Ishikawa (cell line): ENCODE measurements at regions not wholly inside any gene's neighbourhood (a gene's known extent, or its start where the extent isn't known, plus 50 kb on each side); places are given as distances from the start of the nearest gene placed in this dataset.

Experiments used
- CEBPB ChIP-seq: IDR thresholded peaks from 2 replicates; pipeline ENCODE4 v1.6.1; 2012
- CREB1 ChIP-seq: IDR thresholded peaks from 2 replicates; pipeline ENCODE4 v1.6.1; 2012; ENCODE audit warnings: low read depth
- EGR1 ChIP-seq: IDR thresholded peaks from 2 replicates; pipeline ENCODE4 v1.6.1; 2012
- EP300 ChIP-seq: IDR thresholded peaks from 2 replicates; pipeline ENCODE4 v1.6.1; 2012; ENCODE audit warnings: borderline replicate concordance
- FOXM1 ChIP-seq: IDR thresholded peaks from 2 replicates; pipeline ENCODE4 v1.6.1; 2012; ENCODE audit warnings: low read depth, borderline replicate concordance
- NFIC ChIP-seq: IDR thresholded peaks from 2 replicates; pipeline ENCODE4 v1.6.1; 2012
- RAD21 ChIP-seq: IDR thresholded peaks from 2 replicates; pipeline ENCODE4 v1.6.1; 2012; ENCODE audit warnings: low read depth
- TAF1 ChIP-seq: IDR thresholded peaks from 2 replicates; pipeline ENCODE4 v1.6.1; 2012; ENCODE audit warnings: low read depth, mild to moderate bottlenecking
- TCF12 ChIP-seq: IDR thresholded peaks from 2 replicates; pipeline ENCODE4 v1.6.1; 2012; ENCODE audit warnings: low read depth
- TEAD4 ChIP-seq: IDR thresholded peaks from 2 replicates; pipeline ENCODE4 v1.6.1; 2012
- YY1 ChIP-seq: IDR thresholded peaks from 2 replicates; pipeline ENCODE4 v1.6.1; 2012; ENCODE audit warnings: low read depth
- ZBTB7A ChIP-seq: IDR thresholded peaks from 2 replicates; pipeline ENCODE4 v1.6.1; 2012; ENCODE audit warnings: low read depth
- TF ChIP-seq, protein P1 (sequence below): IDR thresholded peaks from 2 replicates; pipeline ENCODE4 v1.6.1; 2012; ENCODE audit warnings: low read depth, mild to moderate bottlenecking
- TF ChIP-seq, protein P2 (sequence below): IDR thresholded peaks from 2 replicates; pipeline ENCODE4 v1.6.1; 2012
- TF ChIP-seq, protein P3 (sequence below): IDR thresholded peaks from 2 replicates; pipeline ENCODE4 v1.6.1; 2012

DNA sequence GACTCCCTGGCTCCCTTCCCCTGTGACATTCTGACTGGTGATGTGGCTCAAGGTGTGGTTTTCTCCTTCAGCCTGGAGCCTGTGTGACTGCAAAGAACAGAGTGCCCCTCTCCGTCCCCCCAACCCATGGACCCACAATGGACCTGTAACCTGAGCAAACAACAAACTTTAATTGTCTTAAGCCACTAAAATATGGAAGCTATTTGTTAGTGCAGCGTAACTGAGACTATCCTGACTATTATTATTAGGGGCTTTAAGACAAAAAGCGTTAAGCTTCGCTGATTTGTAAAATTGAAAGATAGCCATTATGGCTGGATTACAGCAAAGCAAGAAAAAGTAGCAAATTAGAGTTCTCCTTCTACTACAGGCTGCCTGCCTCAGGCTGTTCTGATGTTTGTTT is 426.9 kb downstream of the STK39 start:
- TF ChIP-seq ZBTB7A (no peak), YY1 (no peak), FOXM1 (no peak), RAD21 (no peak), TAF1 (no peak)
- TF ChIP-seq, protein P1, sequence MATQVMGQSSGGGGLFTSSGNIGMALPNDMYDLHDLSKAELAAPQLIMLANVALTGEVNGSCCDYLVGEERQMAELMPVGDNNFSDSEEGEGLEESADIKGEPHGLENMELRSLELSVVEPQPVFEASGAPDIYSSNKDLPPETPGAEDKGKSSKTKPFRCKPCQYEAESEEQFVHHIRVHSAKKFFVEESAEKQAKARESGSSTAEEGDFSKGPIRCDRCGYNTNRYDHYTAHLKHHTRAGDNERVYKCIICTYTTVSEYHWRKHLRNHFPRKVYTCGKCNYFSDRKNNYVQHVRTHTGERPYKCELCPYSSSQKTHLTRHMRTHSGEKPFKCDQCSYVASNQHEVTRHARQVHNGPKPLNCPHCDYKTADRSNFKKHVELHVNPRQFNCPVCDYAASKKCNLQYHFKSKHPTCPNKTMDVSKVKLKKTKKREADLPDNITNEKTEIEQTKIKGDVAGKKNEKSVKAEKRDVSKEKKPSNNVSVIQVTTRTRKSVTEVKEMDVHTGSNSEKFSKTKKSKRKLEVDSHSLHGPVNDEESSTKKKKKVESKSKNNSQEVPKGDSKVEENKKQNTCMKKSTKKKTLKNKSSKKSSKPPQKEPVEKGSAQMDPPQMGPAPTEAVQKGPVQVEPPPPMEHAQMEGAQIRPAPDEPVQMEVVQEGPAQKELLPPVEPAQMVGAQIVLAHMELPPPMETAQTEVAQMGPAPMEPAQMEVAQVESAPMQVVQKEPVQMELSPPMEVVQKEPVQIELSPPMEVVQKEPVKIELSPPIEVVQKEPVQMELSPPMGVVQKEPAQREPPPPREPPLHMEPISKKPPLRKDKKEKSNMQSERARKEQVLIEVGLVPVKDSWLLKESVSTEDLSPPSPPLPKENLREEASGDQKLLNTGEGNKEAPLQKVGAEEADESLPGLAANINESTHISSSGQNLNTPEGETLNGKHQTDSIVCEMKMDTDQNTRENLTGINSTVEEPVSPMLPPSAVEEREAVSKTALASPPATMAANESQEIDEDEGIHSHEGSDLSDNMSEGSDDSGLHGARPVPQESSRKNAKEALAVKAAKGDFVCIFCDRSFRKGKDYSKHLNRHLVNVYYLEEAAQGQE: no peak
- TF ChIP-seq, protein P2, sequence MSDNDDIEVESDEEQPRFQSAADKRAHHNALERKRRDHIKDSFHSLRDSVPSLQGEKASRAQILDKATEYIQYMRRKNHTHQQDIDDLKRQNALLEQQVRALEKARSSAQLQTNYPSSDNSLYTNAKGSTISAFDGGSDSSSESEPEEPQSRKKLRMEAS: no peak

DNA sequence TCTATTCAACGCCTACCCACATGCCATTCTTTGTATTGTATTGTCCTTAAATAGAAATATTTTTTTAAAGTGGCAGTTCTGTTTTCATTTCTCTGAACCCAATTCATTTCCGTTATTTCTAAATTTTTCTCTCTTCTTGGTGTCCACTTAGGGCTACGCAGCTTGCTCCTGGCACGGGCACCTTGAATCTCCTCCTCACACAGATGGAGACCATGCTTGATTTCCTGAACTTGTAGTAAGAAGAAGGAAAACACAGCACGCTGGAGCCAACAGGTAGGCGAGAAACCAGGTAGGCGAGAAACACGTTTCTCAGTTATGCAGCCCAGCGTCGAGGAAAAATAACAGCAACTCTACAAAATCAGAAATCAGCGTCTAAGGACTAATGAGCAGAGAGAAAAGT is 428.9 kb downstream of the STK39 start:
- TF ChIP-seq, protein P2: no peak
- TF ChIP-seq EP300 (no peak), EGR1 (no peak), YY1 (no peak), TCF12 (no peak), FOXM1 (no peak), RAD21 (no peak), TAF1 (no peak), ZBTB7A (no peak)

DNA sequence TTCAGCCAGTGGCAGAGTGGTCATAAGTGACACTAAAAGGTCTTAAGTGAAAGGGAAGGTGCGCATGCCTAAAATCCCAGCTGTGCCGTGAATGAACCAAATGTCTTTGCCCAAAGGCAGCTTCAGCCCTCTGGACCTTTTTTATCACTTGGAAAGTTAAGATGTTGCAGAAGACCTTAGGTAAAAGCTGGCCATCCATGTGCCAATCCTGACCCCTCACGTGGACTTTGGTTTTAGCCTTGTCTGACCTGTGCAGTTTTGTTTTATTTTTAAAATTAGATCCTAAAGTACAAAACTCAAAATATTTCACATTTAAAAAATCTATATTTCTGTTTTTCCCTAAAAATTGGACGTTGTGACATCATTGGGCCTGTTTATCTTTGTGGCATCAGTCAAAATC is 429.5 kb downstream of the STK39 start:
- TF ChIP-seq ZBTB7A (no peak), FOXM1 (no peak)

- no peak for TF ChIP-seq CEBPB
- no peak for TF ChIP-seq TAF1
- TF ChIP-seq, protein P3, sequence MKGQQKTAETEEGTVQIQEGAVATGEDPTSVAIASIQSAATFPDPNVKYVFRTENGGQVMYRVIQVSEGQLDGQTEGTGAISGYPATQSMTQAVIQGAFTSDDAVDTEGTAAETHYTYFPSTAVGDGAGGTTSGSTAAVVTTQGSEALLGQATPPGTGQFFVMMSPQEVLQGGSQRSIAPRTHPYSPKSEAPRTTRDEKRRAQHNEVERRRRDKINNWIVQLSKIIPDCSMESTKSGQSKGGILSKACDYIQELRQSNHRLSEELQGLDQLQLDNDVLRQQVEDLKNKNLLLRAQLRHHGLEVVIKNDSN: no peak
- TF ChIP-seq TCF12: no peak
- TF ChIP-seq, protein P1: no peak
- TF ChIP-seq TEAD4: no peak
- TF ChIP-seq EGR1: no peak
- no peak for TF ChIP-seq YY1
- TF ChIP-seq EP300: no peak
- TF ChIP-seq, protein P2: no peak
- TF ChIP-seq CREB1: no peak
- no peak for TF ChIP-seq FOXM1
Measured at GRCh38 chr2:167817422-167817821, 430.0 kb downstream of the STK39 start.

DNA sequence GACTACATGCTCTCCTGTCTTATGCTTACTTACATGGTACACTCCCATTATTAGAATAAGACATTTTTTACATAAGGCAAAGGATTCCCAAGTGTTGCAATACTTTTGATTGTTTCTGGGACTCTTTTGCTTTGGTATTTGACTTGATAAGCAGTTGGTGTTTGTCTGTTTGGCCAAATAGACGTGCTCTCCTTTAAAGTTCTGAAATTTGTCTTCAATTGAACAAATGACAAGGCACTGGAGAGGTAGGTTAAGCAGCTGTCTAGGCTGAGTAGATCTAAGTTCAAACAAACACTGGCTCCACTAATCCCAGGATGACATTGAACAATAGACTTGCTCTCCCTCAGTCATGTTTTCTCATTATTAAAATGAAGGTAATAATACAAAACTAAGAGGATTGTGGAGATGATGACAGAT is 430.5 kb downstream of the STK39 start:
- TF ChIP-seq NFIC (no peak), YY1 (no peak), TAF1 (no peak), EGR1 (no peak), RAD21 (no peak), EP300 (no peak)
- TF ChIP-seq, protein P1: no peak
- TF ChIP-seq, protein P3: no peak
